Astrocyte of the cerebellum (primary cell): ENCODE measurements at regions not wholly inside any gene's neighbourhood (a gene's known extent, or its start where the extent isn't known, plus 50 kb on each side); places are given as distances from the start of the nearest gene placed in this dataset.

Experiments used
- DNase-seq: peaks from one replicate; pipeline ENCODE4 v3.0.0-alpha.2; 2011; ENCODE audit warnings: low read depth
- H3K4me3 ChIP-seq: 2 replicates; pipeline ENCODE4 v1.5.1; 2011; ENCODE audit warnings: mild to moderate bottlenecking, low read depth, low read length, moderate library complexity
- in situ Hi-C: cut with HindIII; loops from 2 replicates; pipeline ENCODE4 v1.10.0; 2017; ENCODE audit warnings: low sequenced_read_pairs
- TF ChIP-seq, protein P1 (sequence below): IDR thresholded peaks from 2 replicates; pipeline ENCODE4 v1.5.1; 2012; ENCODE audit warnings: low read length, low read depth, moderate library complexity, mild to moderate bottlenecking; ENCODE audit errors: missing control alignments

DNA sequence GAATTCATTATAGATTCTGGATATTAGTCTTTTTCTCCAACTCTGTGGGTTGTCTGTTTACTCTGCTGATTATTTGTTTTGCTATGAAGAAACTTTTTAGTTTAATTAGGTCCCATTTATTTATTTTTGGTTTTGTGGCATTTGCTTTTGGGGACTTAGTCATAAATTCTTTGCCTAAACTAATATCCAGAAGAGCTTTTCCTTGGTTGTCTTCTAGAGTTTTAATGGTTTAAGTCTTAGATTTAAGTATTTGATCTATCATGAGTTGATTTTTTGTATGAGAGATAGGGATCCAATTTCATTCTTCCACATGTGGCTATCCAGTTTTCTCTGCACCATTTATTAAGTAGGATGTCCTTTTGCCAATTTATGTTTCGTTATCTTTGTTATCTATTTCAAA lies 683.4 kb upstream of the FBXO33 start:
- TF ChIP-seq, protein P1, sequence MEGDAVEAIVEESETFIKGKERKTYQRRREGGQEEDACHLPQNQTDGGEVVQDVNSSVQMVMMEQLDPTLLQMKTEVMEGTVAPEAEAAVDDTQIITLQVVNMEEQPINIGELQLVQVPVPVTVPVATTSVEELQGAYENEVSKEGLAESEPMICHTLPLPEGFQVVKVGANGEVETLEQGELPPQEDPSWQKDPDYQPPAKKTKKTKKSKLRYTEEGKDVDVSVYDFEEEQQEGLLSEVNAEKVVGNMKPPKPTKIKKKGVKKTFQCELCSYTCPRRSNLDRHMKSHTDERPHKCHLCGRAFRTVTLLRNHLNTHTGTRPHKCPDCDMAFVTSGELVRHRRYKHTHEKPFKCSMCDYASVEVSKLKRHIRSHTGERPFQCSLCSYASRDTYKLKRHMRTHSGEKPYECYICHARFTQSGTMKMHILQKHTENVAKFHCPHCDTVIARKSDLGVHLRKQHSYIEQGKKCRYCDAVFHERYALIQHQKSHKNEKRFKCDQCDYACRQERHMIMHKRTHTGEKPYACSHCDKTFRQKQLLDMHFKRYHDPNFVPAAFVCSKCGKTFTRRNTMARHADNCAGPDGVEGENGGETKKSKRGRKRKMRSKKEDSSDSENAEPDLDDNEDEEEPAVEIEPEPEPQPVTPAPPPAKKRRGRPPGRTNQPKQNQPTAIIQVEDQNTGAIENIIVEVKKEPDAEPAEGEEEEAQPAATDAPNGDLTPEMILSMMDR, result no peak
- no peak for DNase-seq
- in situ Hi-C loops, result no loop called here
- H3K4me3 ChIP-seq, result no peak overlapping the region

DNA sequence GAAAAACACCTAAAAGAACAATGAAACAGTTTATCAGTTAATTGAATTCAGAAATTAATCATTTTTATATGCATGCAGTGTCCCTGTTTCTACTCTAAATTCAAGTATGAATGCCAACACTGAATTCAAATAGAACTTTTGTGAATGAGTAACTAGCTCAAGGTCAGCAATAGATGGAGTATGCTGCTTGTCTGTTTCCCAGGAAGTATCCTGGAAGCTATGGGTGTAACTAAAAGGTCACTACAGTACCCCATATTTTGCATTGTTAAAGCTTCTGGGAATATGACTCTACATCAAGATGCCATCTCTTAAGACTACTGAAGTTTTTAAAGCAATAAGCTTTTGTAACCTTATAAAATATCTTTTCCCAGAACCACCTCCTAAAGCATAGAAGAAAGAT lies 681.4 kb upstream of the FBXO33 start:
- no peak overlapping the region for H3K4me3 ChIP-seq
- in situ Hi-C loops, result no loop called here
- DNase-seq, result no peak
- TF ChIP-seq, protein P1, result no peak

DNA sequence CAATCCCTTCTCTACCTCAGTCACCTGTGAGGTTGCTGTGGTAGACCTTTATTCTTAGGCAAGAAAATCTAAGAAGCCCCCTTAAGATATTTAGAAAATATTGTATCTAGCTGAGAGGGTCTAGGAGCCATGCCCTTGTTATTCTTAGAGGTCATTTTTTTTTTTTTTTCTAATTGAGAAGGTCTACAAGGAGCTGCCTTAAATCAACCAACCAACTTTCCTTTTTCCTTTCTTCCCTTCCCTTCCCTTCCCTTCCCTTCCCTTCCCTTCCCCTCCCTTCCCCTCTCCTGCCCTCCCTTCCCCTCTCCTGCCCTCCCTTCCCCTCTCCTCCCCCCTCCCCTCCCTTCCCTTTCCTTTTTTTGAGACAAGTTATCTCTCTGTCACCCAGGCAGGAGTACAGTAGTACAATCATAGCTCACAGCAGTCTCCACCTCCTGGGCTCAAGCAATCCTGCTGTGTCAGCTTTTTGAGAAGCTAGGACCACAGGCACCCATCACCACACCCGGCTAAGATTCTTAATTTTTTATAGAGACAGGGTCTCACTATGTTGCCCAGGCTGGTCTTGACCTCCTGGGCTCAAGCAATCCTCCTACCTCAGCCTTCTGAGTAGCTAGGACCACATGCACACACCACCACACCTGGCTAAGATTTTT lies 668.4 kb upstream of the FBXO33 start:
- H3K4me3 ChIP-seq, result no peak overlapping the region
- TF ChIP-seq, protein P1, result no peak
- no peak for DNase-seq
- in situ Hi-C loops, result no loop called here

DNA sequence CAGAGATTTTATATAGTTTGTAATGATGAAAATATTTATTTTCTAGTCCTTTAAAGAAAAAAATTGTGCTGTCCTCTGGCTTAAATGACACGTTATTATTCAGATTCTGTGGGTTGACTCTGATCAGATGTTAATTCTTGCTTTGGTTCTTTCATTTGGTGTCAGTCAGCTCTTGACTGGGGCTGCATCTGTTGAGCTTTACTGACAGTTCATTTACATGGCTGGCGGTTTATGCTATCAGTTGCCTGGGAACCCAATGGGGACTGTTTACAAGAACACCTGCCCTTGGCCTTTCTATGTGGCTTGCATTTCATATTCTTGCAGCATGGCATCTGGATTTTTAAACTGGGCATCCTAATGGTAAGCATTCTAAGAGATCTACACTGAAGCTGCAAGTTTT lies 667.1 kb upstream of the FBXO33 start:
- no peak for DNase-seq

DNA sequence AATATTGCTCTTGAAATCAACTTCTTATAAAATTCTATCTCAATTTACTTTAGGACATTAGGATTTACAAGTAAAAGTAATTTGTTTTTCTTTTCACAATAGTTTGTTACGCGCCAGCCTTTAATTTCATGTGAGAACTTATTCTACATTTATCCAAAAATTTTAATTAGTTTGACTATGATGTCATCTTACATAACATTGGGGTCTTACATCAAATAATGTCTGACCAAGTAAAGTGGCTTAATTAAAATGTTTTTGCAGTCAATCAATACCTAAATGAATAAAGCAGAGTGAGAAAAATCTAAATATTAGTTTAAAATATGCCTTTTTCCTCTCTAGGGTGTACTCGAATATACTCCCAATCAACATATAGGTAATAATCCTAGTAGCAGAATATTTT lies 666.2 kb upstream of the FBXO33 start:
- in situ Hi-C loops, result no loop called here
- TF ChIP-seq, protein P1, result no peak
- H3K4me3 ChIP-seq, result no peak overlapping the region
- DNase-seq, result no peak

More for the DNA sequence above, 667.1 kb upstream of the FBXO33 start:
- in situ Hi-C loops, result no loop called here
- TF ChIP-seq, protein P1, result no peak
- H3K4me3 ChIP-seq, result no peak overlapping the region

DNA sequence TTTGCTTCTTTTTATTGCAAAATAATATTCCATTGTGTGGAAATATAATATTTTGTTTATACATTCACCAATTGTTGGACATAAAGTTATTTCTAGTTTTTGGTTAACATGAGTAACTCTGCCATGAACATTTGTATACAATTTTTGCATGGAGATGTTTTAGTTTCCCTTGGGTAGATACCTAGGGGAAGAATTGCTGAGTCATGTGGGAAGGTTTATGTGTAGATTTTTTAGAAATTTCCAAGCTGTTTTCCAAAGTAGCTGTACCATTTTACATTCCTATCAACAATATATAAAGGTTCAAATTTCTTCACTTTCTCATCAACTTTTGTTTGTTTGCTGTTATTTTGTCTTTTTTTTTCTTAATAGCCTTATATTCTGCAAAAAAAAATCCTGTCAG lies 664.7 kb upstream of the FBXO33 start:
- in situ Hi-C loops, result no loop called here
- no peak for DNase-seq
- no peak overlapping the region for H3K4me3 ChIP-seq
- TF ChIP-seq, protein P1, result no peak
